ENCODE measurements at regions not wholly inside any gene's neighbourhood (a gene's known extent, or its start where the extent isn't known, plus 50 kb on each side); places are given as distances from the start of the nearest gene placed in this dataset.

DNA sequence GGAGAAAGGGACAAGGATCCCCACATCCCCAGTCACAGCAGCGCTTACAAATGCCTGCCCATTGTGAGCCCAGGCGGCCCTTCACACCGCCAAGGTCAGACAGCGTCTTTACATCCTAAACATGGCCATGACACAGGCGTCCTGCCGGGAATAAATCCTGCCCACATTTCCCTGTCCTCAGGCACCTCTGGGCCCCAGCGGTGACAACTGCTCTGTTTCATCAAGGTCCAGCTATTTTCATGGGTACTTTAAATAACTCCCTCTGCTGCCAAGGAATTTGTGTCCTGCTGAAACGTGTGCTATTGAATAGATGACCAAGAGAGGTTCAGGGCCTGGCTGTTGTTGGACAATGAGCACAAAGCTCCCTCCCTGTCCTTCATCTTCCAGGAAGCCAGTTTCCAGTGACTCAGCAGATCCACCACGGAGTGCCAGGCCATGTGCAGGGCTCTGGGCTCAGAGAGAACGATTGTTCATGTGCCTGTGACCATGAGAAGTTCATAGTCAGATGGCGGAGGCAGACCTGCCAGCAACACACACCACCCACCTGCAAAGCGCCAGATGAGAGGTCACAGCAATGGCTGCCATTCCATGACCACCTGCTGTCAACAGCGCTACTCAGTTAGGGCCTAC lies 195.8 kb downstream of the MATN1 start:
- TF ChIP-seq GATA2 (IDR thresholded peaks at IDR 0.05; ENCODE audit: low read depth, low read length) (no peak), GATA3 (IDR thresholded peaks at IDR 0.05; ENCODE audit: low read depth, low read length) (no peak)

Measured in SH-SY5Y (cell line).